Activated CD4-positive, CD25-positive, alpha-beta regulatory T cell treated with anti-CD3 and anti-CD28 coated beads, Interleukin-2, amount 50 U/mL, for 24 hours (primary cell): ENCODE measurements at regions not wholly inside any gene's neighbourhood (a gene's known extent, or its start where the extent isn't known, plus 50 kb on each side); places are given as distances from the start of the nearest gene placed in this dataset.

Experiments used
- ATAC-seq, 2 donors: fragments of 150-1000 bp; cut with Tn5 transposase; one replicate each; pipeline ENCODE4 v1.10.0; 2021; ENCODE audit warnings: mild to moderate bottlenecking in 1 of 2, moderate library complexity in 1 of 2

DNA sequence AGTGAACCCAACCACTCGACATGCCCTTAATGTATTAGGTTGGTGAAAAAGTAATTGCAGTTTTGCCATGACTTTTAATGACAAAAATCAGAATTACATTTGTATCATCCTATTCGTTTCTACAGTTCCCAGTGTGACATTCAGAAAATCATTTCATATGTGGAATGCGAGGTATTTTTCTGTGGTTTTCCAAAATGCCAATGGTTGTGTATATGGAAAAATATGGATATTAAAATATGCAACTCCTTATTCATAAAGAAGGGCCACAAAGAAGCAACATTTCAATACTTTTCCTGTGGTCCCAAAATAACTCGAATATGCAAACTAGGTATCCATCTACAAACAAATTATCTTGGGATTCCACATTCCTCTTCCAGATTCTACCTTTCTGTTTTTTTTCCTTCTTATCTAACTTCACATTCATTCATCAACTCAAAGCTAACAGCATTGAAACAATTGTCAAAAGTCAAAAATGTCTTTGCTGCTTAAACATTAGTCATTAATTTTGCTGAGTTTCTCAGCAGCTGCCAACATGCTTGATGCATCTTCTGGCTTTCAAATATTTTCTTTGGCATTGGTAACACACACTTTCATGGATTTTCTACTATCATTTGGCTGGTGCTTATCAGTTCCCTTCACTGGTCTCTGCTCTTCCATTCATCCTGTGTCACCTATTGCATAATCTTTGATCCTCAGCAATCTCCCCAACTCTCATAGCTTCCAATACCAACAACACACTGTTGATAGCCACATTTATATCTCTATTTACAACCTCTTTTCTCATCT is 1445.4 kb downstream of the EFNB2 start:
- ATAC-seq: no peak

- ATAC-seq: no peak
These were observed 1447.5 kb downstream of the EFNB2 start for GRCh38 chr13:105087945-105088344.

GRCh38 chr13:105084931-105085330 is 1450.5 kb downstream of the EFNB2 start:
- no peak for ATAC-seq

GRCh38 chr13:105083992-105084391 is 1451.5 kb downstream of the EFNB2 start:
- ATAC-seq: no peak

DNA sequence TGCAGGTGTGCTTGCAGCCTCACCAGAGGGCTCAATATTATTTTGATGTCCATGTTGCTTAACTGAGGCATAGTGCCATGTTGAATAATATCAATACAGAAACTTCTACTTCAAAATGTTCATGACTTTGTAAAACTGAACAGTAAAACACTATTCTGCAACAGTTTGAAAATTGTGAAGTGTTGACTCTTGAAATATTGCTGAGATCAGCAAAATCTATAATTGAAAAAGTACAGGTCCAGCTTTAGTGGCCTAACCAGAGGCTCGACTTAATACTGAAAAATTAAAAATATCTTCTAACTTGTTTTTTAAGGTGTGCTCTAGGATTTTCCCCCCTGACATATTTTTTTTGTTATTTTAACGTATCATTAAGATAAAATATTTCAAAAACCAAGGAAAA is 1460.7 kb downstream of the EFNB2 start:
- ATAC-seq: no peak

- ATAC-seq: no peak
These were observed 1462.4 kb downstream of the EFNB2 start for GRCh38 chr13:105073041-105073440.

GRCh38 chr13:105070452-105070851 is 1465.0 kb downstream of the EFNB2 start:
- no peak for ATAC-seq

- no peak for ATAC-seq
These were observed 1466.4 kb downstream of the EFNB2 start for GRCh38 chr13:105069106-105069505.

DNA sequence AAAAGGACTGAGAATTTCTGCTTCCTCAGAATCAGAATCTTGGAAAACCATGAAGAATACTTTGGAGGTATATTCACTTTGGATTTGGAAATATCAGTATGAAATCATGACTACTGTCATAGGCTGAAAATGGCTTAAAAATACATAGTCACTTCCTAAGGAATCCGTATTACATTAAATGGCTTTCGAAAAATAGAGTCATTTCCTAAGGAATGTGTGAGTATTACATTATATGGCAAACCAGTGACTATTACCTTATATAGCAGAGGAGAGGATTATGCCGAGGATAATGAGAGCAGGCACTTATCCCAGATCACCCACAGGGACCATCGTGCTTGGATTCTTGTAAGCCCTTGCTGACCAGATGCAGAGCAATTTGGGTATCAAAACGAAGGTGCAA is 1471.8 kb downstream of the EFNB2 start:
- no peak for ATAC-seq

DNA sequence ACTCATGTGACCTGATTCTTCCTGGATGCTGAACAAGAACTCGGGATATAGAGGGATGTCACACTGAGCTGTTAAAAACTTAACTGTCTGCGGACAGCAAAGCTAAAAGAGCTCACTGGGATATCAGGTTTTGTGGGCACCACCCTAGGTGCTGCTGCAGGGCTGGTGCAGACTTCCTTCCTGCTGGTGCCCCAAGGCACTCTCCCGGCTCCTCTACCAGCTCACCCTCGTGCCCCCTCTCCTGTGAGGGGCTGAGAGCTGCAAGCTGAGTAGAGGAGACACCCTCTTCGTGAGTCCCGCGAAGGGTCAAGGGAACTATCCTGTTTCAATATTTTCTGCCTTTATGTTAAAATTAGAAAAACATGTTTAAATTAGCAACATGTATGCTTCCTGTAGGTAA is 1475.7 kb downstream of the EFNB2 start:
- ATAC-seq: no peak

DNA sequence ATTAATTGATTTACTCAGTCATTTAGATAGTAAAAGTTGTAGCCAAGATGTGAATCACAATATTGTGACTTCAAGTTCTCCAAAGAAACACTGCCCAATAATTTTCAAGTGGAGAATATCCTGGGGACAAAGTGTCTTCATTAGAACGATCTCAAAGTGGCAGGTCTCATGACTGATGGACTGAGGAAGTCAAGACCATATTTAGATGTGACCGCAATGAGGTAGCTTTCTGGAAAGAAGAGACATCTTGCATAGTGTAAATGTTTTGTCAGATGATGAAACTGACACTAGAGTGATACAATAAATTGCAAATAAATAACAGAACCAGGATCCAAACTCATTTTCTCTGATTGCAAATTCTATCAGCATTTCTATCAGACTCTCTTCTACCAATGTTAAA is 1476.9 kb downstream of the EFNB2 start:
- no peak for ATAC-seq

- ATAC-seq: no peak
These were observed 1482.8 kb downstream of the EFNB2 start for GRCh38 chr13:105052711-105053110.

- no peak for ATAC-seq
These were observed 1484.8 kb downstream of the EFNB2 start for GRCh38 chr13:105050686-105051085.

GRCh38 chr13:105048677-105049076 is 1486.8 kb downstream of the EFNB2 start:
- ATAC-seq: no peak

GRCh38 chr13:105047676-105048295 is 1487.7 kb downstream of the EFNB2 start:
- no peak for ATAC-seq

DNA sequence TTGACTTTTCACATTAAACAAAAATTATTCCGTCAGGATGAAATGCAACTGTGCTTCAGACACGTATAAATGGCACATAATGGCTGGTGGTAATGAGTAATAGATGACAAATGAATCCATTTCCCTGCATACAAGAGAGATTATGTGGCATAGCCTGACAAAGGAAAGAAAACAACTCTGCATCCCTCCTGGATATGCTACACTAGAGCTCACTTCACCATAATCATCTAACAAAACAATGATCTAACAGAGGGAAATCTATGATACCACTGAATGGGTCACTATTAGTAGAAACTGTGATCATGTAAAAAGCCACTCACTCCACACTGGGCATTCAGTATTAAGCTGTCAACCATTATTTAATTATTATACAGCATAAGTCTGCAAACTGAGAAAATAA is 1498.4 kb downstream of the EFNB2 start:
- ATAC-seq: no peak

- no peak for ATAC-seq
These were observed 1500.4 kb downstream of the EFNB2 start for GRCh38 chr13:105035092-105035491.

DNA sequence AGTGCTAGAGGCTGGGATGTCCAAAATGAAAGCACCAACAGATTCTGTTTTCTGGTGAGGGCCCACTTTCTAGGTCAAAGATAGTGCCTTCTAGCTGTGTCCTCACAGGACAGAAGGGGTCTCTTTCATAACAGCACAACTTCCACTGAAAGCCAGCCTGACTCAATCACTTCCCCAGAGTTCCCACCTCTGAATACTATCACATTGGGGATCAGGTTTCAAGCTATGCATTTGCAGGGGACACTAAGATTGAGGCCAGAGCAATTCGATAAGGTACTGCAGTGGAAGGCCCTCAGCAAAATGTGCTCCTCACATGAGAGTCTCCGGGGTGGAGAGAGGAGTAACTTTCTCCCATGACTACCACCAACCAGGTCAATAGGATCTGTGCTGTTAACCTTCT is 1501.5 kb downstream of the EFNB2 start:
- ATAC-seq: no peak

GRCh38 chr13:105031306-105031705 is 1504.2 kb downstream of the EFNB2 start:
- no peak for ATAC-seq

- no peak for ATAC-seq
These were observed 1504.6 kb downstream of the EFNB2 start for GRCh38 chr13:105030851-105031250.

DNA sequence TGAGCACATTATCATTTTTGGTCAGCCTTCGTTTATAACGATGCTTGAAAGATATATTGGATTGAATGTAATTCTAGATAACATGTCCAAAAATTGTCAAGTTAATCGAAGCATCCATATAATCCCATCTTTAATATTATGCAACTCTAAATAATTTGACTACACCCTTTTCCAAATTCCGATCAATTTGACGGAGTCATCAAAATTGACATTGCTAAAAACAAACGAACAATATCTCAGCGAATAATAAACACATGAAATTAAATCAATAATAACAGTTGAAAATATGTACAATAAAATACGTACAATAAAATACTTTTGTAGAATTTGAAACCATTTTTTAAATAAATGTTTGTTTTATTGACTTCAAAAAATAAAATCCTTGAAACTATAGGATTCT is 1516.4 kb downstream of the EFNB2 start:
- no peak for ATAC-seq

DNA sequence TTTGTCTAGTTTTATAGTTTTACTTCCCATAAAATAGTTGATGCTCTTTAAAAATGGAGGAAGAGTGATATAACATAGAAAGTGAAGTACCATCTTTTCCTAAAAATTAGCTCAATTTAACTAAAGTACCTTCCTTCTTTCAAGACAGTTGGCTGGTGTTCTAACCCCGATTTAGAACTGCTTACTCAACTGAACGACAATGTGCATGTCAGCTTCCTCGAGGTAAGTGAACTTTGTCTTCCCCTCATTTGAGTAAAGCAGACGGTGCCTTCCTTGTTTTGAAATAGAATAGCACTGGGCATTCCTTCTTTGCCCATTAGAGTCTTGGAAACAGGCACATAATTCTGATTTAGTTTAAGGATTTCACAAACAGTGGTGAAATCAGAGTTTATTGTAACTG is 1519.2 kb downstream of the EFNB2 start:
- ATAC-seq: no peak

- no peak for ATAC-seq
These were observed 1526.9 kb downstream of the EFNB2 start for GRCh38 chr13:105008604-105009003.

DNA sequence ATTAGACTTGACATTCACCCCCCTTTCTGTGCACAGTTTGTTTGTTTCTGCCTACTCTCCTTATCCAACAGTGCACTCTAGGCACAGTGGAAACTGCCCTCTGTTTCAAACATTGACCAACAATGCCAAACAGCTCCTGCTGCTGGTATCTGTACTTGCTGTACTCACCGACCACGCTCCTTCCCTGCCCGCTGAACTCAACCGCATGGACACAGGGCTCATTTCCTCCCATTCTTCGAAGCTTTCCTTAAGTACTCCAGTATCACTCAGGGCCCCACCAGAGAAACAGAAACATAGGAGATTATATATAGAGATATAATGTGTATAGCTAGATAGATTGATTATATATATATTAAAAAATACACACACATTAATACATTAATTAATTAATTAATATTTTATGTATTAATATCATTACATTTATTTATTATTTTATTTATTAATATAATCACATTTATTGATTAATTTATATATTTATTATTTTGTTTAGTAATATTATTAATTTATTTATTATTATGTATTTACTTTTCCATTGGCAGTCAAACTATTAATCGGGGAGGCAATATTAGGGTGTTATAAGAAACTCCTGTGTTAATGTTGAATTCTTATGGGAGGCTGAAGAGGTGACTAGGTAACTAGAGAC is 1528.2 kb downstream of the EFNB2 start:
- ATAC-seq: no peak
